ENCODE measurements at regions not wholly inside any gene's neighbourhood (a gene's known extent, or its start where the extent isn't known, plus 50 kb on each side); places are given as distances from the start of the nearest gene placed in this dataset.

DNA sequence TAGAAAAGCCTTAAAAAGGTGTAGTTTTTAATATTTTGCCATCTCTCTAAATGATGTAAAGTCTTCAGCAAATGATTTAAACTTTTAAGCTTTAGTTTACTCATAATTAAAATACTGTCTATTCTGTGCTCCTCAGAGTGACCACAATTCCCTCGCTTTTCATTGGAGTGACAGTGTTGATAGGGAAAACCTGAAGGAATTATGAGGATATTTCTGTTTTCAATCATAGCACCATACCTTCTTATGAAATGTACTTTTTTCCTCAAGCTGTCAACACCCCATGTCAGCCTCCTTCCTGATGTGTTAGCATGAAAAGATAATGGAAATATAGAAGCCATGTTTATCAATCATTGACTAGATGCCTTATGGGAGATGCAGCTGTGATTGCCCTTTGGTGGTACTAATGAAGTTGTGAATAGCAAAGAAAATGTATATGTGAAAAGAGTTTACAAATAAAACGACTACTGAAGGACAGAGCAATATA lies 145.4 kb upstream of the EYS start:
- Histone ChIP-seq H3K79me2 (ENCODE audit: control insufficient read depth, insufficient read depth, low read length) (no peaks in the 10 kb centered on the region), H3K36me3 (ENCODE audit: control insufficient read depth, insufficient read depth, low read length) (no peaks in the 10 kb centered on the region), H3K4me2 (ENCODE audit: insufficient read depth, low read length) (no peak overlapping the region), H3K27me3 (ENCODE audit: control insufficient read depth in 2 of 2, insufficient read depth in 2 of 2, low read length in 2 of 2) (no peaks in the 10 kb centered on the region), H3K9me3 (replicated peaks; ENCODE audit: control insufficient read depth, insufficient read depth, low read depth, low read length) (no peaks in the 10 kb centered on the region), H4K20me1 (replicated peaks; ENCODE audit: control insufficient read depth, insufficient read depth, low read length) (no peaks in the 10 kb centered on the region), H3K4me3 (no peak overlapping the region), H2AFZ (ENCODE audit: low read depth, low read length) (no peak overlapping the region), H3K9ac (ENCODE audit: insufficient read depth in 1 of 2, low read depth in 2 of 2, low read length in 2 of 2) (no peak overlapping the region), H3K9me1 (ENCODE audit: control insufficient read depth, insufficient read depth, low read length) (no peaks in the 10 kb centered on the region), H3K4me1 (replicated peaks in 1 of 2; ENCODE audit: control insufficient read depth in 2 of 2, insufficient read depth in 2 of 2, low read length in 2 of 2) (no peaks in the 10 kb centered on the region), H3K27ac (ENCODE audit: extremely low read depth, low read depth, low read length) (no peak overlapping the region)
- ATAC-seq (no peak), FAIRE-seq (no peak), DNase-seq (ENCODE audit: extremely low read depth in 1 of 4, low spot score in 3 of 4) (no peak)
- CTCF ChIA-PET (ENCODE audit: low intra/inter-chr PET ratio): no interaction called here
- POLR2A ChIA-PET: no interaction called here
- no TSS peak for BruUV-seq (replicated peaks)
- TF ChIP-seq, protein P1, sequence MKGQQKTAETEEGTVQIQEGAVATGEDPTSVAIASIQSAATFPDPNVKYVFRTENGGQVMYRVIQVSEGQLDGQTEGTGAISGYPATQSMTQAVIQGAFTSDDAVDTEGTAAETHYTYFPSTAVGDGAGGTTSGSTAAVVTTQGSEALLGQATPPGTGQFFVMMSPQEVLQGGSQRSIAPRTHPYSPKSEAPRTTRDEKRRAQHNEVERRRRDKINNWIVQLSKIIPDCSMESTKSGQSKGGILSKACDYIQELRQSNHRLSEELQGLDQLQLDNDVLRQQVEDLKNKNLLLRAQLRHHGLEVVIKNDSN (CRISPR knock-in tag; IDR thresholded peaks at IDR 0.05): no peak
- TF ChIP-seq TRIM28 (IDR thresholded peaks at IDR 0.05) (no peak), PRMT5 (CRISPR knock-in tag; IDR thresholded peaks at IDR 0.05) (no peak), CHD1 (IDR thresholded peaks at IDR 0.05; ENCODE audit: low read length) (no peak), GTF2B (IDR thresholded peaks at IDR 0.05; ENCODE audit: extremely low read depth, insufficient read length) (no peak), ZNF57 (CRISPR knock-in tag; IDR thresholded peaks at IDR 0.05) (no peak), TCF7L2 (IDR thresholded peaks at IDR 0.05; ENCODE audit: low read depth, low read length) (no peak), HMGN3 (IDR thresholded peaks at IDR 0.05; ENCODE audit: borderline replicate concordance, extremely low read depth, insufficient read length, low read depth, low read length) (no peak), ZEB2 (IDR thresholded peaks at IDR 0.05) (no peak), GABPB1 (CRISPR knock-in tag; IDR thresholded peaks at IDR 0.05) (no peak), ARID1B (IDR thresholded peaks at IDR 0.05) (no peak), ATF3 (IDR thresholded peaks at IDR 0.05) (no peak), ATF3 (CRISPR knock-in tag; conservative IDR thresholded peaks at IDR 0.05) (no peak), L3MBTL2 (IDR thresholded peaks at IDR 0.05) (no peak), ESRRB (CRISPR knock-in tag; IDR thresholded peaks at IDR 0.05; ENCODE audit: borderline replicate concordance) (no peak)
- TF ChIP-seq, protein P2, sequence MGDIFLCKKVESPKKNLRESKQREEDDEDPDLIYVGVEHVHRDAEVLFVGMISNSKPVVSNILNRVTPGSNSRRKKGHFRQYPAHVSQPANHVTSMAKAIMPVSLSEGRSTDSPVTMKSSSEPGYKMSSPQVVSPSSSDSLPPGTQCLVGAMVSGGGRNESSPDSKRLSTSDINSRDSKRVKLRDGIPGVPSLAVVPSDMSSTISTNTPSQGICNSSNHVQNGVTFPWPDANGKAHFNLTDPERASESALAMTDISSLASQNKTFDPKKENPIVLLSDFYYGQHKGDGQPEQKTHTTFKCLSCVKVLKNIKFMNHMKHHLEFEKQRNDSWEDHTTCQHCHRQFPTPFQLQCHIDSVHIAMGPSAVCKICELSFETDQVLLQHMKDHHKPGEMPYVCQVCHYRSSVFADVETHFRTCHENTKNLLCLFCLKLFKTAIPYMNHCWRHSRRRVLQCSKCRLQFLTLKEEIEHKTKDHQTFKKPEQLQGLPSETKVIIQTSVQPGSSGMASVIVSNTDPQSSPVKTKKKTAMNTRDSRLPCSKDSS (IDR thresholded peaks at IDR 0.05; ENCODE audit: low read depth, partially characterized antibody): no peak
- TF ChIP-seq, protein P3, sequence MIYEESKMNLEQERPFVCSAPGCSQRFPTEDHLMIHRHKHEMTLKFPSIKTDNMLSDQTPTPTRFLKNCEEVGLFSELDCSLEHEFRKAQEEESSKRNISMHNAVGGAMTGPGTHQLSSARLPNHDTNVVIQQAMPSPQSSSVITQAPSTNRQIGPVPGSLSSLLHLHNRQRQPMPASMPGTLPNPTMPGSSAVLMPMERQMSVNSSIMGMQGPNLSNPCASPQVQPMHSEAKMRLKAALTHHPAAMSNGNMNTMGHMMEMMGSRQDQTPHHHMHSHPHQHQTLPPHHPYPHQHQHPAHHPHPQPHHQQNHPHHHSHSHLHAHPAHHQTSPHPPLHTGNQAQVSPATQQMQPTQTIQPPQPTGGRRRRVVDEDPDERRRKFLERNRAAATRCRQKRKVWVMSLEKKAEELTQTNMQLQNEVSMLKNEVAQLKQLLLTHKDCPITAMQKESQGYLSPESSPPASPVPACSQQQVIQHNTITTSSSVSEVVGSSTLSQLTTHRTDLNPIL (CRISPR knock-in tag; IDR thresholded peaks at IDR 0.05): no peak
- in situ Hi-C loops (cut with MboI) (no loop called here), intact Hi-C loops (cut with micrococcal nuclease) (no loop called here)
- WGBS (ENCODE audit: insufficient coverage, low coverage, missing lambda C conversion rate): 0% methylated on average over 2 of the region's 2 CpGs

Measured in K562 (cell line).